HG03432 (cell line): ENCODE measurements at regions not wholly inside any gene's neighbourhood (a gene's known extent, or its start where the extent isn't known, plus 50 kb on each side); places are given as distances from the start of the nearest gene placed in this dataset.

Experiments
- ATAC-seq: cut with Tn5 transposase; IDR thresholded peaks from one replicate; pipeline ENCODE4 v1.9.1; 2021; ENCODE audit warnings: mild to moderate bottlenecking, moderate library complexity; ENCODE audit not compliant: unreplicated experiment

- no peak for ATAC-seq
Observed at GRCh38 chr2:149972066-149972465, 384.5 kb upstream of the MMADHC start.

GRCh38 chr2:149954981-149955600, 367.5 kb upstream of the MMADHC start:
- ATAC-seq = no peak

- ATAC-seq = no peak
Observed at GRCh38 chr2:149953627-149954026, 366.1 kb upstream of the MMADHC start.

GRCh38 chr2:149931486-149931885, 343.9 kb upstream of the MMADHC start:
- ATAC-seq = no peak

GRCh38 chr2:149928011-149928410, 340.4 kb upstream of the MMADHC start:
- no peak for ATAC-seq

- ATAC-seq = no peak
Observed at GRCh38 chr2:149926149-149926548, 338.6 kb upstream of the MMADHC start.

- no peak for ATAC-seq
Observed at GRCh38 chr2:149924549-149925213, 337.1 kb upstream of the MMADHC start.

DNA sequence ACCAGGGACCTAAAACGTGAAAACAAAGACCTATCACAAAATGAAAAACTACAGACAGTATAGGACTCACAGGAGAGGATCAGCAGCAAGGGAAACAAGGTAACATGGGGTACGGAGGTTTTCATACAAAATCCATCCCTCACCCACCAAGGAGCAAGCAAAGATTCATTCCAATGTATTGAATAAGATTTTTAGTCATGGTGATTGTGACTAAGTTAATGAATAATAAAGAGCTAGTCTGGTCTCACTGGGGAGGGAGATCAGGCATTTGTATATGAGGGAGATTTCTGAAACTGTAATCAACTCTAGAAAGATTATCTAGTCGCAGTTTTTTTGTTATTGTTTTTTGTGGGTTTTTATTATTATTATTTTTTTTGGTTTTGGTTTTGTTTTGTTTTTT, 336.5 kb upstream of the MMADHC start:
- no peak for ATAC-seq

DNA sequence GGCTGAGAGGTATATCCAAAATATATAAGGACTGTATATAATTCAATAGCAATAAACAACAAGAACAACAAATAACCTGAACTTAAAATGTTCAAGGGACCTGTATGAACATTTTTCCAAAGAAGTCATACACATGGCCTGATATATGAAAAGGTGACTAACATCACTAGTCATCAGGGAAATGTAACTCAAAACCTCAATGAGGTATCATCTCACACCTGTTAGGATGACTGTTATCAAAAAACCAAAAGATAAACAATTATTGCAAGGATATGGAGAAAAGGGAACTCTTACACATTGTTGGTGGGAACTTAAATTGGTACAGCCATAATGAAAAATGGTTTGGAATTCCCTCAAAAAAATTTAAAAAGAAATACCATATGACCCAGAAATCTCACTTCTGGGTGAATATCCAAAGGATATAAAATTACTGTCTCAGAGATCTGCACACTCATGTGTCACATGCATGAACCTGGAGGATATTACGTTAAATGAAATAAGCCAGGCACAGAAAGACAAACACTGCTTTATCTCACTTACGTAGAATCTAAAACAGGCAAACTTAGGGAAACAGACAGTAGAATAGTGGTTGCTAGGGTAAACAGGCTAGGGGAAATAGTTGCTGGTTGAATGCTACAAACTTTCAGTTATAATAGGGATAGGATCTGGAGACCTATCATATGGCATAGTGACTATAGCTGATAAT, 334.5 kb upstream of the MMADHC start:
- no peak for ATAC-seq

DNA sequence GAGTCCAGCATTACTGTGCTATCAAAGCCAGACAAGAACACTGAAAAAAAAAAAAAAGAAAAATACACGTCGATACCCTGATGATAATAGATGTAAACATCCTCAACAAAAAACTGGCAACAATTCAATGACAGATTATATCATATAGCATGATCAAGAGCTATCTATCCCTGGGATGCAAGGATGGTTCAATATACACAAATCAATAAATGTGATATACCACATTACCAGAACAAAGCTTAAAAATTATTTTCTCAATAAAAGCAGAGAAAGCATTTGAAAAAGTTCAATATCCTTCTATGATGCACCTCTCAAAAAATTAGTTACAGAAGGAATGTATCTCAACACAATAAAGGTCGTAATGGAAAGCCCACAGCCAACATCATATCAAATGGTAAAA, 332.8 kb upstream of the MMADHC start:
- no peak for ATAC-seq

GRCh38 chr2:149915151-149915550, 327.6 kb upstream of the MMADHC start:
- ATAC-seq = no peak

DNA sequence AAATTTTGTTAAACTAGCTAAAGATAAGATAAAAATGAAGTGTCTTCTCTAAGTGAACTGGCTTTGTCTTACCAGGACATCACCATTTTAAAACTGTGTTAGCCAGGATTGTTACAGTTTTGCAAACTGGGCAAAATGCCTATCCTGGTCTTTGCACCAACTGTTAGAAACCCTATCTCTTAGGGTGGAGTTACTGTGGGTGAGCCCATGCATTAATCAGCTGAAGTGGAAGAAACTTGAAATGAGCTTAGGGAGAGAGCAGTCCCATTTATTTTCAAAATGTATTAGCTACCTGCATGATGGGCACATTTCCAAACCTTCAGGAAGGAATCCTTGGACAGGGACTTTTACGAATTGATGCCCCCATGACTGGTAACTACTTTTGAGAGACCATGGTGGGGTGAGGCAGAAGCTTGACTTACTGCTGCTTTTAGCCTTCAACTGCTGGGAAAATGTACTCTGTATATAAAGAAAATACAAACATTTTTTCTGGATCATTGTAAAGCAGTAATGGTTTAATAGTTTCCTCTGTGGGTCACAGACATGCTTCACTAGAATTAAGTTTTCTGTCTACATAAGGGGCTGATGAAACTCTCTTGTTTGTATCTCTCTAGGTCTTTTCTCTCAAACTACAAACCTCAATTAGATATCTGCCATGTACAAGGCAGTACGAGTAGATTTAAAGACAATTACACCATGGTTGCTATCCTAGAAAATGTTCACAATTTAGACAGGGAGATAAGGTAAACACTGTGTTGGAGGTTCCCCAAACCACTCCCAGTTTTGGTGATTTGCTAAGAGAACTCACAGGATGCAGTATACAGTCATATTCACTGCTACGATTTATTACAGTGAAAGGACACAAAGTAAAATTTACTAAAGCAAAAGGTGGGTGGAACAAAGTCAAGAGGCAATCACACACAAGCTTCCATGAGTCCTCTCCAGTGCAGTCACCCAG, 321.4 kb upstream of the MMADHC start:
- no peak for ATAC-seq

DNA sequence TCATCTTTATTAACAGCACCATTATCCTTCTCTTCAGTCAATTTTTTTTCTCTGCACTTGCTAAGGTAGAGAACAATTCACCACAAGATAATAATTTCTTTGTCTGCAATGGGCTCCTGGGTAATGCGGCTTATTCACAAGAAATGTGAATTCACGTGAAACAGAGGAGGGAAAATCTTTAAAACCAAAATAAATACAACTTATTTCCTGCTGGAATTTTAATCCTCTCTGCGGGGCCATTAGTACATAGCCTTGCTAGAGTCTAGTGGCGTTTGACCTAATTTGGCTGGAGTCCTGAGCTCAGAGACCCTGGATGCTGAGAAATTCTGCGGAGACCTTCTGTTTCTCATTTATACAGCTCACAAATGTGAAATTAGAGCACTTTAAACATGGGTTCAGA, 319.3 kb upstream of the MMADHC start:
- ATAC-seq = no peak

DNA sequence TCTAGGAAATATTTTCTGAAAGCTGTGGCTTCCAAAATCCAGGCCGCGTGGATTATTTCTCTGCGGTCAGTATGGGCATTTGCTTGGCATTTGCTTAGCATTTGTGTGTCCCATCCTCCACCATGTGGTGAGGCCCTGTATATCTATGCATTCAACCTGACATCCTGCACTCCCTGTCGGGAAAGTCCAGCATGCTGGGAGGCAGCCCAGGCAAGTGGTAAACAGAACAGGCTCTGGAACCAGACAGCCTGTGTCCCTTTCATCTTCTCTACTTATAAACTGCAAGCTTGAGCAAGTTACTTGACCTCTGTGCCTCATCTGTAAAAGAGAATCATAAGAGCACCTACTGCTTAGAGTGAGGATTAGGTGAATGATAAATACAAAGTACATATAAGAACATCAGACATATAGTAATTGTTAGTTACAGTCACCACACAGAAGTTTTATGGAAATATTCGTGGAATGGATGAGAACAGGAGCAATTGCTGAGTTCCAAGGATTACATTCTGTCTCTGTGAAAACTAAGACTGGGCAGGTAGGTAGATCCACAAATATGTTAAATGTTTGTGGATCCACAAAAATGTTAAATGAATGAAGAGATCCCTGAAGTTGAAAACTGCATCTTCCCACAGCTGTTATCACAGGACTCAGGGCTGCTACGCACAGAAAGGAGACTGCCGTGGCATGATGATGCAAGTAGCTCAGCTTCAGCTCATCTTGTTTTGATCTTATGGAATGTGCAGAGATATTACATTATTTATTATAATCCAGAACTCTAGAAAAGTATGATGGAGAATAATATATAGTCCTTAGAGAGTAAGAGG, 317.0 kb upstream of the MMADHC start:
- no peak for ATAC-seq

DNA sequence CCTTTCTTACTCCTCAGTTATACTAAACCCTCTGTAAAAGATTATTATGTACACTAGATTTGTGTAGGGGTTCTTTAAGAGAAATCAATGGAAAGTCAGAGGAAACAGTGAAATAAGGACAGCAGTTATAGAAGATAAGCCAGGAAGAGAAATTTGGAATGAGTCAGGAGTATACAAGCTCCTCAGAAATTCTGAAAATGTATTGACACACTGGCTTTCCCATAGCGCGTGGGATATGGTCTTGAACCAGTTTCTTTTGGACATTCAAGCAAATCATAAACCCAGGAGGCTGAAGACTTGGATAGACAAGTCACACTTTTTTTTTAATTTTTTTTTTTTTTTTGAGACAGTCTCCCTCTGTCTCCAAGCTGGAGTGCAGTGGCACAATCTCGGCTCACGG, 316.1 kb upstream of the MMADHC start:
- ATAC-seq = no peak

GRCh38 chr2:149902081-149902480, 314.5 kb upstream of the MMADHC start:
- ATAC-seq = no peak

DNA sequence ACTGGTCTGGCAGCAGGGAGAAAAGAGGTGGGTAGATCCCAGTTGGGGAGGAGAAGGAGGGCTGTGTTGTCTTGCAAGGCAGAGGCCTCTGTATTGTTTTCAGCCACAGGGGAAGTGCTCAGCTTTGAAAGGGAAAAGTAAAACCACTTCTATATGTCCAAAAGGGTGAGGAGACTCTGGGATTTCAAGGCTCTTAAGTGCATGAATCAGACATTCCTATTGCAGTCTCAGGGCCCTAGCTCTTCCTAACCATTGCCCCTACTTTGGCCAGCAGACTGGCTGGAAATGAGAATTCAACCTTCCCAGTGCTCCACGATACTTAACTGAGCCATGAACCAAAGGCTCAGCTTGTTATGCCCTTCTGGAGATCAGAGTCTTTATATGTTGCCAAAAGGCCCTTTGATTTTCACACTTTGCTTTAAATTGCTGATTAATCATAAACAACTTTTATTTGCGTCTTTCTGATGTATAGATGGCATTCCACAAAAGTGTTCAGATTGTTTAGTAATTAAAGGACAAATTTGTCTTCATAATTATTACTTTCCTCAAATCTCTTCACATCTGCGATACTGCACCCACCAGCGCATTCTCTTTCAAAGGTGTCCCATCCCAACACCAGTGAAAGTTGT, 313.8 kb upstream of the MMADHC start:
- no peak for ATAC-seq

GRCh38 chr2:149899390-149899789, 311.8 kb upstream of the MMADHC start:
- no peak for ATAC-seq

DNA sequence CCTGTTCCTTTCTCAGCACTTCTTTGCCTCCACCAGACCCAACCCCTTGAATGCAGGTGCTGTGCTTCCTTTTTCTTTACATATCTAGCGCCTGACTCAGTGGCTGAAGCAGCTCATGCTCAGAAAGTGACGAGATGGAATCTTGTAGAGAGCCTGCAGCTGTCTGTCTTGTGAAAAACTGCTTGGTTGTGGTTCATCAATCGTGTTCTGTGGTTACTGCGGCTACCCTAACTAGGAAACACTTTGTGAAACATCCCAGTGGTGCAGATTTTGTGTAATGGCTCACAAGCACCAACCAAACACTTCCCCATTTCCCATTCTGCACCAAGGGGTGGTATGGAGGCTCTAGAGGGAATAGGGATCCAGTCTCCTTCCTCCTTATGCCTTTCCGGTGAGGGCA, 307.2 kb upstream of the MMADHC start:
- no peak for ATAC-seq

DNA sequence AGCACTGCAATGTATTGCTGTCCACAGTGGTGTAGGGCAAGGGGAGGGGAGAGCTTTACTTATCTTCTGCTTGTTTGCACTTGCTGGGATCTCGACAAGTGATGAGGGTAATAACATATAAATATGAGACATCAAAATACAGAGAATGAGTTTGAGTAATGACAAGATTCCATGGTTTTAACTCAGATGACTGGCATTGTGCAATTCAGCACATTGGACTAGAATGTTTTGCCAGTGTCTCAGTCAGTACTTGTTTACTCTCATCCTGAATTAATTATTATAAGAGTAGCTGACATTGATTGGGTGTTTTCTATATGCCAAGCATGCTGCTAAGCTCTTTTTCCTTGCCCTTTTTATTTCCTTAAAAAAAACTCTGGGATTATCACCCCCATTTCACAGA, 306.7 kb upstream of the MMADHC start:
- no peak for ATAC-seq
